Hematopoietic multipotent progenitor cell treated with erythropoietin and hydrocortisone succinate and interleukin-3 and kit ligand, for 4 days (in vitro differentiated cells): ENCODE measurements at regions not wholly inside any gene's neighbourhood (a gene's known extent, or its start where the extent isn't known, plus 50 kb on each side); places are given as distances from the start of the nearest gene placed in this dataset.

Source experiments
- DNase-seq: peaks from one replicate; pipeline ENCODE4 v3.0.0-alpha.2; 2015

DNA sequence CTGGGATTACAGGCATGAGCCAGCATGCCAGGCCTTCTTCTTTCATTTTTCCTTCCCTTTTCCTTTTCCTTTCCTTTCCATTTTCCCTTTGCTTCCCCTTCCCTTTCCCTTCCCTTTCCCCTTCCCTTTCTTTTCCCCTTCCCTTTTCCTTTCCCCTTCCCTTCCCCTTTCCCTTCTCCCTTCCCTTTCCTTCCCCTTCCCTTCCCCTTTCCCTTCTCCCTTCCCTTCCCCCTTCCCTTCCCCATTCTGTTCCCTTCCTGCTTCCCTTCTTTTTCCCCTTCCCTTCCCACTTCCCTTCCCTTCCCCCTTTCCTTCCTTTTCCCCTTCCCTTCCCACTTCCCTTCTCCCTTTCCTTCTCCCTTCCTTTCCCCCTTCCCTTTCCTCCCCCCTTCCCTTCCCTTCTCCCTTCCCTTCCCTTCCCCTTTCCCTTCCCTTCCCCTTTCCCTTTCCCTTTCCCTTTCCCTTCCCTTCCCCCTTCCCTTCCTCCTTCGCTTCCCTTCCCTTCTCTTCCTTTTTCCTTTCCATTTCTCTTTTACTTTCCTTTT is 712.2 kb upstream of the POM121L12 start:
- DNase-seq: no peak

DNA sequence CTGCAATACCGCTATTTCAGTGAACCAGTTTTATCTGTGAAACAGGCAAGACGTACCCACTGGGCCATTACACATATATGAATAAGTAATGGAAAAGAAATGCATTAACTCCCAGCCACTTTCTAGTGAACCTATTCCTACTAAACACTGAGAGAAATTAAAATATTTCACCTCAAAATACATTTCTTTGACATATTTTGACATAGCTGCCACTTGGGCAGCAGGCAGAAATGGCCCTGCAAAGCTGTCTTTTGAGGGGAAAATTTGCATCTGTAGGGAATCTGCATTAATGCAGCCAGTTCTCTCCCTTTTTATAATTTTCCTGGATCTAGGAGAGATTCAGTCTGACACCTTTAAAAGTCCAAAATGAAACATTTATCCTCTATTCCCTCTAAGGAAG is 714.8 kb upstream of the POM121L12 start:
- DNase-seq: no peak

DNA sequence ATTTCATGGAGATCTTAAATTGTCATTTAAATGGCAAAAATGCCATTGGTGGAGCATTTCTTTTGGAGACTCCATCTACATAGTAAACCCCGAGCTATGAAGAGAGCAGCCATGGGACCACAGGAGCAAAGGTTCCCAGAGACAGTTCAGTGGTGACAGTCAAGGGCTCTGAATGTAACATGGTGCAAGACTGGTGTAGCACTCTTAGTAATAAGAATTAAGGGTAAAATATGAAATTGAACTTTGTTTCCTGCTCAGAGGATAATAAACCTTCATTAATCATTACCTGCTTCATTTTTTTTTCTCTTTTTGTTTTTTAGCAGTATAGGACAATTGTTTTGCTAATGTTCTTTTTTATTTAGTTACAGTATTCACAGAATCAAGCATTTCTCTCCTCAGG is 717.5 kb upstream of the POM121L12 start:
- no peak for DNase-seq

DNA sequence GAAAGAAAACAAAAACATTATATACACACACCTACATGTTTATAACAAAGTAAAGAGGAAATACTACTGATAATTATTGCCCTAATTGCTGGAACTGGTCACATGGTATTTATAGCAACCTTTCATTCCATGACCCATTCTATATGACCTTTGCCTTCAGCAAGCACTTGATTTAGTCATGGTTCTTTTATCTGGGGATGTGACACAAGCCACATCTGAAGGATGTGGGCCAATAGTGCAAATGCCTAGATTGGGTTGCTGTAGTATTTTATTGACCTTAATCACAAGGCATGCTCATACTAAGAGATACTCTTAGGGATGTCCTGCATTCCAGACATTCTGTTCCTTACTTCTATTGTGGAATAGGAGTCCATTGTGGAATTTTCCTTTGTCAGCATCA is 723.5 kb upstream of the POM121L12 start:
- DNase-seq: no peak

DNA sequence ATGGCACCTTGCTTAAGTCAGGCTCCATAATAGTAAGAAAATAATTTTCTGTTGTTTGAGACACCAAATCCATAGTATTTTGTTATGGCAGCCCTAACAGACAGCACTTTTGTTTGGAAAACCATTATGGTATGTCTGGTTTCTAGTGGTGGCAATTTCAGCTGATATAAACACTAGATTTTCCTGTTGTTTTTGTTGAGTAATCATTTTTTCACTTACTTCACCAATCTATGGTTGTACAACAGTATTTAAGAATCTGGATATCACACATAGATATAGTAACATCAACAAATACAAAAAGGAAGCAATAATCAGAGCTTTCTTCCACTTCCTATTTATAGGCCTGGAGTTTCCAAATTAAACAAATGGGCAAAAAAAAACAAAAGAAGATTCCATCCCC is 725.8 kb upstream of the POM121L12 start:
- DNase-seq: no peak

DNA sequence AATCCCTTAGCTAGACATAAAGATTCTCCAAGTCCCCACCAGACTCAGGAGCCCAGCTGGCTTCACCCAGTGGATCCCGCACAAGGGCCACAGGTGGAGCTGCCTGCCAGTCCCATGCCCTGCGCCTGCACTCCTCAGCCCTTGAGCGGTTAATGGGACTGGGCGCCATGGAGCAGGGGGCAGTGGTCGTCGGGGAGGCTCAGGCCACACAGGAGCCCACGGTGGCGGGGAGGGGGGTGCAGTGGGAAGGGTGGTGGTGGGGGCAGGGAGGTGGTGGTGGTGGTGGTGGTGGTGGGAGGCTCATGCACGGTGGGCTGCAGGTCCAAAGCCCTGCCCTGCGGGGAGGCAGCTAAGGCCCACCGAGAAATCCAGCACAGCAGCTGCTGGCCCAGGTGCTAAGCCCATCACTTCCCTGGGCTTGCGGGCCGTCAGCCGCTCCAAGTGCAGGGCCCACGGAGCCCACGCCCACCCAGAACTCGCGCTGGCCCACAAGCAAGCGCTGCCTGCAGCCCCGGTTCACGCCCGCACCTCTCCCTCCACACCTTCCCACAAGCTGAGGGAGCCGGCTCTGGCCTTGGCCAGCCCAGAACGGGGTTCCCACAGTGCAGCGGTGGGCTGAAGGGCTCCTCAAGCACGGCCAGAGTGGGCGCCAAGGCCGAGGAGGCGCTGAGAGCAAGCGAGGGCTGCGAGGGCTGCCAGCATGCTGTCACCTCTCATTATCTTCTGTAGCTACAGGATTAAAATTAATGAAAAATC is 732.5 kb upstream of the POM121L12 start:
- no peak for DNase-seq

DNA sequence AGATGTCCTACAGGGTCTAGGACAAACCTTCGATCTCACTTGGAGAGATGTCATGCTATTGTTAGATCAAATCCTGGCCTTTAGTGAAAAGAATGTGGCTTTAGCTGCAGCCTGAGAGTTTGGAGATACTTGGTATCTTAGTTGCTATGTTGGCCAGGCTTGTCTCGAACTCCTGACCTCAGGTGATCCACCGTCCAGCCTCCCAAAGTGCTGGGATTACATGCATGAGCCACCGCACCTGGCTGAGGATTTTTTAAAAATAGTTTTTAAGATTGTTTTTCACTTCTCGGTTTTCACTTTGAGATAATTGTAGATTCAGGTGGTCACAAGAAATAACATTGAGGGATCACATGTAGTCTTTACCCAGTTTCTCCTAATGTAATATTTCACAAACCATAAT is 738.3 kb upstream of the POM121L12 start:
- no peak for DNase-seq

DNA sequence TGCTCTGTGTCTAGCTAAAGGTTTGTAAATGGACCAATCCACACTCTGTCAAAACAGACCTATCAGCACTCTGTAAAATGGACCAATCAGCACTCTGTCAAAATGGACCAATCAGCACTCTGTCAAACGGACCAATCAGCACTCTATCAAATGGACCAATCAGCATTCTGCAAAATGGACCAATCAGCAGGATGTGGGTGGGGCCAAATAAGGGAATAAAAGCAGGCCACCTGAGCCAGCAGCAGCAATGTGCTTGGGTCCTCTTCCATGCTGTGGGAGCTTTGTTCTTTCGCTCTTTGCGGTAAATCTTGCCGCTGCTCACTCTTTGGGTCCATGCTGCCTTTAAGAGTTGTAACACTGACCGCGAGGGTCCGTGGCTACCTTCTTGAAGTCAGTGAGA is 740.5 kb upstream of the POM121L12 start:
- no peak for DNase-seq

DNA sequence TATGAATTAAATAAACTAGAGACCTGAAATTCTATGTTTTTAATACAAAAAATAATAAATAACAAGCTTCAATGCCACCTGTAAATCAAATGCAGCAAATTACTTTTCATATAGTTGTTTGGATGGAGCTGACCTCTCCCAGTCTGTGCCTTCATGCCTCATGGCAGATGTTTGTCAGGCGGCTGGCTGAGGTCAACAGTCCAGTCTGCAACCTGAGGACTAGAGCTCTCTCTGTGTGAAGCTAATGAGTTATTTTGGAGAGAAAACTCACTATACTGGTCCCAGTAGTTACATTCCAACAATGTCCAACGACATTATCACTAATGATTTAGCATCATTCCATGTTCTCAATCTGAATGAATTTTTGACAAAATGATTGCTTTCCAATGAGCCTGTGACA is 746.2 kb upstream of the POM121L12 start:
- DNase-seq: no peak

DNA sequence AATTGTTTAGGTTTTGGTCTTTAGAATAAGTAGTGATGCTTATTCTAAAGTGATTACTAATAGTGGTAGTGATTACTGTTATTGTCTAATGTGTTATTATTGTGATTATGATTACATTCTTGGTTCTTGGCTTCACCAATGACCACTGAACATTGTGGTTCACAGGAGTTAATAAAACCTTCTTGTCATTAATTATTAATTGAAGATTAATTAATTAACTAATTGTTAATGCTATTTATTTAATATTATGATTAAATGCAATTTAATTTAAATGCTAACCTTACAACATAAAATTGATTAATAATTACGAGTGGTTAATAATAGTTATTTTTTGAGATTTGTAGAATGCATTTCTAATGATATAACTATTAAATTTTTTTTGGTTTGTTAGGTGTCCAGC is 747.7 kb upstream of the POM121L12 start:
- no peak for DNase-seq

DNA sequence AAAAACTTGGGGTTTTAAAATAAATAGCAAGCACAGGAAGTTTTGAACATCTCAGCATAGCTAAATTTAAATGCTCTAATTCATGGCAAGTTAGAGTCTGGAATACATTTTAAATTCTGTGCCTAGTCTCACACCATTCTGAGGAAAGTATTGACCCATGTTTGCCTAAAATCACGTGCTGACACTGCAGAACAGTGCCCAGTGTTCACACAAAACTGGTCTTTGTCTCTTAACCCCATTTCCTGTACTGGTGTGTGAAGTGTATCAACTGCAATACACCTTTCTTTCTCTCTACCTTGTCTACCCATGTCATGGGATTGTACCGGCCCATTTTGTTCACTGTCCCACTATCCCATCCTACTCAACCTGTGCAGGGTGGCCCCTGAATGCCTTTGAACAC is 749.7 kb upstream of the POM121L12 start:
- no peak for DNase-seq

DNA sequence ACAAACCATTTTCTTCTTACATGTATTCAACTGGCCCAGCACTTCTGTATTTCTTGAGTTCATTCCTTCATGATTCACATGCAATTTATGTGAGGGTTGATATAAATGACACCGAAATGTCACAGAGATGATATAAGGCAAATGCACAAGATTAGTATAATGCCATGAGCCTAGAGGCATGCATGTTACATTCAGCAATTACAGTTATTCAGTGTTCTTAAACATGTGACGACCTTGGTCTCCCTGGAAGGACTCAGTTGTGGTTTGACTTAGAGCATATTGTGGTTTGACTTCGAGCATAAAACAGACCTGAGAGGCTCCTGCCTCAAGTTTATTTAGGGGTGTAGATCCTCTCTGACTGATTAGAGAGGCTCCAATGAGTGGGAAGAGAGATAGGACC is 752.1 kb upstream of the POM121L12 start:
- no peak for DNase-seq

DNA sequence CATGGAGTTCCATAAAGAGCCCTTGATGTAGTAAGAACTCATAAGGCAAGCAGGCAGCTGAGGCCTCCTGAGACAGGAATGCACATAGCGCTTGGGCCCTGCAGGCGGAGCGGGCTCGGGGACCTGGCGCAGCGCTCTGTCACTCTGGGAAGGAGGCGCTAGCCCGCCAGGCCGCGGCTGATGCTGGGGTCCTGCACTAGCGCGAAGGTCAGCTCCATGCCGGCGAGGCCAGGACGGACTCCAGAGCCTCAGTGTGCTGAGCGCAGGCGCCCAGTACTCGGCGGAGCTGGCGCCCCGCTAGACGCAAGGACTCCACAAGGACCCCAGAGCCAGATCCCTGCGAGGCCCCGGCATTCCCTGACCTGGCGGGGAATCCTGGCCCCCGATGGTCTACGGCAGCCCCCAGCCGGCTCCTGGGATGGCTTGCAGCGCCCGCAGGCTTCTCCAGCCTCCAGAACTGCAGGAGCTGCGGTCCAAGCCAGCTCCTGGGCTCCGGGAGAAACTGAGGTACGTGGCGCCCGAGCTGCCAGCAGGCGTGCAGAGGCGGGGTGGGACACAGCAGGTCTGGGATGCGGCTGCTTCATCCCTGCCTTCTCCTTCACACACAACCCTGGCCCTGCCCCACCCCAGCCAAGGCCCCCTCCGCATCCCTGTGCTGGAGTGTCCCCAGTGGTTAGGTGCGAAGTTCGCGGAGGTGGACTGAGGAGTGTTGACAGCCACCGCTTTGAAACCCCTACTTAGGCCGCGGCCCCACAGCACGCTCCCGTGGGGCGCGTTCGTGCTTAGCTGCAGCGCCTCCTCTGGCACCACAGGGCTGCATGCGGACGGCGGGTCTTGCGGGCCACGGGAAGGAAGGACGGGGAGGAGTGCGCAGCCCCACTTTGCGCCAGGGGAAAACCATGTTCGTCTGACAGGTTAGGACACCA is 761.5 kb upstream of the POM121L12 start:
- no peak for DNase-seq

DNA sequence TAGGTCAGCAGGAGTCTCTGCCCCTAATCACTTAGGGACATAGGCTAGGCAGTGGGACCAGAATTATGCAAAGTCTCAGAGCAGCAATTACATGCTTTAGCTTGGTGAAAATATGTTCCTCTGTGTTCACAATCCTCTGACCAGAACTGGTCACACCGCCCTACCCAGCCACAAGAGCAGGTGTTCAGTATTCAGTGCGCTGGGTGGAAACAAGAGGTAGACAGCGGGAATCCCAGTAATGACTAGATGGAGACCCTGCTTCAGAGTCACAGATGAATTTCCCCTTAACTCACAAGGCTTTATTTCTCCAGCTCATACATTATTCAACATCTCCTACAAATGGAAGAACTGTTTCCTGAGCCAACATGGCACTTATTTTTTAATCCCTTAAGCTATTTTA is 763.7 kb upstream of the POM121L12 start:
- DNase-seq: no peak

DNA sequence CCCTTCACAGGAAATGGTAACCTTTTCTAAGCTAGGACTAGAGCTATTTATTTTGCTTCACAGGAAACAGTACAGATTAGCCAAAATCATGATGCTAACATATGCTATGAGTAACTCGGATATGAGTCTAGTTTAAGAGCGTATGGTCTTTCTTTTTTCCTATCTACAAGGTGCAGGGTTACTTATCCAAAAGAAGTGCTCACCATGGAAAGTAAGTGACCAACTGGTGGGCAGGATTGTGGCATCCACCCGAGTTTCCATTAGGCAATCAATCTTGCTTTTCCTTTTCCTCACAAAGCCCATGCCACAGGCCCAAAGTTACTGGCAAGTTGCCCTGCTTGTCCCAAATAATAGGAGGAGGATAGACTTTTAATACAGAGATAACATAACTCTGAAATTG is 765.1 kb upstream of the POM121L12 start:
- no peak for DNase-seq

DNA sequence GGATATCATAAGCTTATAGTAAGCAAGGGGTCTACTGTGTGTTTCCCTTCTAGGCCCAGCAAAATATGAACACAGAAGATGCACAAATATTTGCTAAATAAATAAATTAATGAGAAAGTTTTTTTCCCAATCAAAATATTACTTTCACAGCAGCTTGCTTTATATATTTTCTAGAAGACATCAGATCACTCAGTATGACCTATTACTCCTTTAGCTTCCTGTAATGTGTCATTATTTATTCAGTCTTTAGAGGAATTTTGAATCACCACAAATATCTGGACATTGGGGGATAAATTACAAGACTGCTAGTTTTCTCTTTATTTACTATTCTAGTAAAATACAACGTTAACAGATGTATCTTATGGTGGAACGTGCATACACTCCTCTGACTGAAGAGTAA is 765.8 kb upstream of the POM121L12 start:
- no peak for DNase-seq

DNA sequence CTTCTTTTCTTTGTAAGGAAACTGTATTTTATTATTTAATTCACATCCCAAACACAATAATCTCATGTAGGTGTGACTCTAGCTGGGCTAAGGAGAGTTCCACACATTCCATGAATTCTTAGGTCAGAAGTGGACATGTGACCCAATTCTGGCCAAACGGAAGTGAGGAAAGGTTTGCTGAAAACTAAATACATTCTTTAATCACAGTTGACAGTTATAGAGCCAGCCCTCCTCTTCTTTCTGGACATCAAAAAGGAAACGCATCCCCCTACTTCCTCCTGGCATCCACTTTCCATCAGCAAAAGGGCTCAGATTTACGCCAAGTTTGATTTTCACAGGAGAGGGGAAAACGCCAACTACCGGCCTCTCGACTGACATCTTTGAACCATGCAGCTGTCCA is 774.4 kb upstream of the POM121L12 start:
- DNase-seq: no peak

DNA sequence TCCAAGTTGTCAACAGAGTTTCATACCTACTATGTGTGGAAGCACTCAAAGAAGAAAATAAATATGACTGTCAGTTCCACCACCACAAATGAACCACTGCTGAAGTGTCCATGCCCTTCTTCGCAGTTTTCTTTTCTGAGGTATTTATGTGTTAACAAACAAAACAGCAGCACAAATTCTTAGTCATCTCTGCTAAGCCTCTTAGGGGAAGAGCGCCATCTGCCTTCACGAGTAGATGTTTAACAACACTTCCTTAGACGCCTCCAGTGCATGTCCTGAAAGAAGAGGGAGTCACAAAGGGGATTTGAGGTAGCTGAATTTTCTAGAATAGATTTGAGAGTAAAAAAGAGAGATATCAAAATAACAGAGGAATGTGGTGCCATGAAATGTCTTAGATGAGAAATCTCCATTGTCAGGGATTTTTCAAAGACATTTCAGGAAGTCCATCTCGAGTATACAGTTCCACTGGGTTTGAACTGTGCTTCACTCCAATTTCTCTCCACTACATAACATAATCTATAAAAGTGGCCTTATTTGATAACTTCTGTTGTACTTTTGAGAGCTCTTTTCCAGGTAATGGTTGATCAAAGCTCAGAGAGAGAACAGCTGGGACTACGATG is 775.3 kb upstream of the POM121L12 start:
- peak; percentile 6 for DNase-seq

DNA sequence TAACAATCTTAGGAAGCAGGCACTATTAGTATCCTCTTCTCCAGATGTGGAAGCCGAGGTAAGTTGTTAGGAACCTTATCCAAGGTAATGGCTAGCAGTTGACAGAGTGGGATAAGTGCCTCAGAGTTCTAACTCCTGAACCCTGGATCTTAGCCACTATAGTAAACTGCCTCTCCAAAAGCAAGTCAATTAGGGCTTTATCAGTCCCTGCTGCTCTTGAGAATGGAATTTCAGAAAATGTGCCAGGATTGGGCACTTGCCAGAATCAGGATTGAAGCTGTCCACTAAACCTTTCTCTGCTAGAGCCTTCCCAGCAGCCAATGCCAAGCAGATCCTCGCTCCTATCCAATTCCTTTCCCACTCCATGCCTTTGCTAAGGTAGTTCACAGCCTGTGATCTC is 777.5 kb upstream of the POM121L12 start:
- no peak for DNase-seq

DNA sequence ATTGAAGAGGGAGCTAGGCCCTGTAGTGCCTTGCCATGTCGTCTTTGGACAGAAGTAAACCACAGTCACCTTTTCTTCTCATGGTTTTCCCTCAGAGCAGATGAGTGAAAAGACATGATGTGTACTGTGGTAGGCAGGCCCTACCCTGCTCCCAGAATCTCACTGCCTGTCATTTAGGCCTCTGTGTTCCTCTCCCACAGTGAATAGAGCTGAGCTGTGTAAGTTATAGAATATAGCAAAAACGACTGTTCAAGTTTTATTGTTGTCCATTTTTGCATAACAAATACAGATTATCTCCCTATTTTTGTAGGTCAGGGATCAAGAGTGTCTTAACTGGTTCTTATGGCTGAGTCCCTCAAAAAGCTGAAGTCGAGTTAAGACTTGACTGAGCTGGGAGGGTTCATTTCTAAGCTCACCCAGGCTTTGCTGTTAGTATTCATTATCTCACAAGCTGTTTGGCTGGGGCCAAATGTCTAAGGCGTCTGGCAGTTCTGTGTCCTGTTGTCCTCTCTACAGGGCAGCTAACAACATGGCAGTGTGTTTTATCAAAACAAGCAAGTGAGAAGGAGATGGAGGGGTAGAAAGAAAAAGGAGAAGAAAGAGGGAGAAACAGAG is 780.9 kb upstream of the POM121L12 start:
- DNase-seq: no peak

DNA sequence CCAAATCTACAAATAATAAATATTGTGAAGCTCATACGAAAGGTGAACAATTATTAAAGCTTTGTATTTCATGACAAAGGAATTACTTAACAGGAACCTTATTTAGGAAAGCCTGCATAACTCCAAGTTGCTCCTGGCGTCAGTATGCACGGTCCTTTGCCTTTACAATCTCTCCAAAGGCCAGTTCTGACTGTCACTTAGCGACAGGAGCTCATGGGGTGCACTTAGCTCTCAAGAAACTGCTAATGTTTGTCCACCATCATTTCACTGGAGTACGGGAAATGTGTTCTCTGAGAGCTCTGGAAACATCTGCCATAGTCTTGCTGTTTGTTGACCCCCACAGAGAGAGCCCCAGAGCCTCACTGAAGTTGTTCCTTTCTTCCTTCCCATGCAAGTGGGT is 781.5 kb upstream of the POM121L12 start:
- no peak for DNase-seq

DNA sequence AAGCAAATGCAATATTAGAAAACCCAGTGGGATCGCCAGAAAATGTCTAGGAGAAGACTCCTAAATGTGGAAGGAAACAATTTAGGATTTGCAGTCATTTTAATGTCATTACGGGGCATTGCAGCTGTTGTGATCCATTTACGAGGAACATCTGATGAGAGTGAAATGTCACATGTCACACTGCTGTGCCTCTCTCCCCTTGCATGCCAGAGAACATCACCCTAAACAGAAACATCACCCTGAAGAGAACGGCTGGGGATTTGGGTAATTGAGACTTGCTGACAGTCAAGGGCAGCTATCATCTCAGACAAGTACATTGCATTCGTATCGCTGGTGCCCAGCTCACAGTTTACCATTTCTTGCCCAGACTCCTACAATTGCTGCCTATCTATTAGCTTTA is 785.7 kb upstream of the POM121L12 start:
- DNase-seq: no peak

DNA sequence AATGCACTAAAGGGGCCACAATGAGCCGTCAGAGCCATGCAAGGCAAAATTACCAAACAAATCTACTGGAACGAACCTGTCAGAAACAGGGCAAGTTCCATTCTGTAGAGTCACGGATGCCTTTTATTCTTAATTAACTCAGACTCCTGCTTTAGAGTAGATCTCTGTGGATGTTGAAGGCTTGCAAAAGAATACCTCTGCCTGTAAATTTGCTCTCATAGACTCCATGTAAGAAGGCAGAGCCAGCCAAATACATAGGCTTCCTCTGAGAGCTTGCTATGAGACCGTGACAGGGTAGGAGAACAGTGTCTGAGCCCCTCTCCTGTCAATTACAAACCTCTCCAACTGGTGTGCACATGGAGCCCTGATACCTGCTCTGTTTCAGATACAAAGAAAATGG is 787.9 kb upstream of the POM121L12 start:
- no peak for DNase-seq
